SK-N-SH (cell line): ENCODE measurements at regions not wholly inside any gene's neighbourhood (a gene's known extent, or its start where the extent isn't known, plus 50 kb on each side); places are given as distances from the start of the nearest gene placed in this dataset.
"Not testable (repeated sequence)": the region's sequence is repeated elsewhere in the genome, so short reads cannot be mapped to it uniquely, and the experiment has no call there.

Experiments used
- CTCF ChIA-PET: fragments of 300-600, 350-600 bp; formaldehyde crosslinking; extraction: SDS; loops from one replicate; lab custom pipeline; 2021; lab: Yijun Ruan, JAX
- POLR2A ChIA-PET: fragments of 350-600 bp; sonication (Branson Sonifier 250); formaldehyde crosslinking; extraction: SDS; loops from one replicate; lab custom pipeline; 2020; ENCODE audit warnings: antibody characterized with exemption, inconsistent platforms; lab: Yijun Ruan, JAX
- DNase-seq: peaks from one replicate; pipeline ENCODE4 v3.0.0; 2012
- H2AFZ ChIP-seq: fragments of 200-600 bp; sonication (generic); 2 replicates; pipeline ENCODE4 v1.8.1; 2016; ENCODE audit warnings: antibody characterized with exemption, mild to moderate bottlenecking, low read depth
- H3F3A ChIP-seq: fragments of 200-600 bp; sonication (generic); replicated peaks from 2 replicates; pipeline ENCODE3; 2016; ENCODE audit warnings: antibody characterized with exemption, mild to moderate bottlenecking; ENCODE audit not compliant: insufficient read depth
- H3K27ac ChIP-seq, 2 experiments: fragments of 200-500 bp in 1 of 2; fragments of 200-600 bp in 1 of 2; sonication (Bioruptor generic) in 1 of 2; sonication (generic), shearing (Covaris generic) in 1 of 2; 2 replicates each; pipeline versions ENCODE4 v1.5.1 to v1.6.1; 2014 to 2016; ENCODE audit warnings: low read depth in 2 of 2, inconsistent platforms in 1 of 2, low read length in 1 of 2, mild to moderate bottlenecking in 1 of 2, mixed read lengths in 1 of 2
- H3K27me3 ChIP-seq: fragments of 200-600 bp; sonication (generic), shearing (Covaris generic); 2 replicates; pipeline ENCODE4 v1.6.1; 2016; ENCODE audit warnings: mixed run types; ENCODE audit not compliant: insufficient read depth
- H3K36me3 ChIP-seq, 2 experiments: fragments of 200-500 bp in 1 of 2; fragments of 200-600 bp in 1 of 2; sonication (Bioruptor generic) in 1 of 2; sonication (generic) in 1 of 2; replicated peaks in 1 of 2; 2 replicates each; pipeline versions ENCODE3 to v1.5.1; 2014 to 2016; ENCODE audit warnings: low read length in 1 of 2, mild to moderate bottlenecking in 1 of 2; ENCODE audit not compliant: insufficient read depth in 2 of 2, control insufficient read depth in 1 of 2
- H3K4me1 ChIP-seq, 2 experiments: fragments of 200-500 bp in 1 of 2; fragments of 200-600 bp in 1 of 2; sonication (Bioruptor generic) in 1 of 2; sonication (generic), shearing (Covaris generic) in 1 of 2; 2 replicates each; pipeline versions ENCODE4 v1.5.1 to v1.6.1; 2014 to 2016; ENCODE audit warnings: low read depth in 1 of 2, low read length in 1 of 2, mixed run types in 1 of 2; ENCODE audit not compliant: insufficient read depth in 2 of 2, control insufficient read depth in 1 of 2
- H3K4me2 ChIP-seq: fragments of 200-600 bp; sonication (generic), shearing (Covaris generic); 2 replicates; pipeline ENCODE4 v1.6.1; 2017; ENCODE audit warnings: mixed run types
- H3K4me3 ChIP-seq, 2 experiments: fragments of 200-500 bp in 1 of 2; fragments of 200-600 bp in 1 of 2; sonication (Bioruptor generic) in 1 of 2; sonication (generic), shearing (Covaris generic) in 1 of 2; 2 replicates each; pipeline versions ENCODE4 v1.5.1 to v1.8.1; 2014 to 2016; ENCODE audit warnings: low read depth in 2 of 2, inconsistent platforms in 1 of 2, low read length in 1 of 2, mild to moderate bottlenecking in 1 of 2, mixed read lengths in 1 of 2, moderate library complexity in 1 of 2
- H3K79me2 ChIP-seq: fragments of 200-600 bp; sonication (generic); 2 replicates; pipeline ENCODE4 v1.8.1; 2017; ENCODE audit warnings: mild to moderate bottlenecking; ENCODE audit not compliant: insufficient read depth
- H3K9ac ChIP-seq: fragments of 200-600 bp; sonication (generic); 2 replicates; pipeline ENCODE4 v1.6.1; 2017; ENCODE audit warnings: mixed run types
- H3K9me2 ChIP-seq: fragments of 200-600 bp; sonication (generic); 2 replicates; pipeline ENCODE4 v1.6.1; 2017; ENCODE audit warnings: mixed run types
- H3K9me3 ChIP-seq: fragments of 200-600 bp; sonication (generic); 2 replicates; pipeline ENCODE4 v1.6.1; 2017; ENCODE audit warnings: mixed run types, mild to moderate bottlenecking, moderate library complexity
- H4K20me1 ChIP-seq: fragments of 200-600 bp; sonication (generic); 2 replicates; pipeline ENCODE4 v1.6.1; 2017; ENCODE audit warnings: mild to moderate bottlenecking, mixed run types; ENCODE audit not compliant: insufficient read depth
- EZH2phosphoT487 ChIP-seq: fragments of 200-600 bp; sonication (generic); IDR thresholded peaks from 2 replicates; pipeline ENCODE4 v1.6.1; 2017; ENCODE audit warnings: low read depth, mixed run types, mild to moderate bottlenecking, antibody characterized with exemption, moderate library complexity, borderline replicate concordance
- FOXM1 ChIP-seq: IDR thresholded peaks from 2 replicates; pipeline ENCODE4 v1.4.0; 2012; ENCODE audit warnings: low read depth, mild to moderate bottlenecking
- GABPA ChIP-seq: IDR thresholded peaks from 2 replicates; pipeline ENCODE4 v1.4.0; 2012; ENCODE audit warnings: low read depth, mild to moderate bottlenecking
- GATA2 ChIP-seq: sonication (generic); formaldehyde crosslinking; IDR thresholded peaks from 2 replicates; pipeline ENCODE4 v1.5.0; 2020; ENCODE audit warnings: mild to moderate bottlenecking, missing genetic modification reagents
- MEF2A ChIP-seq: IDR thresholded peaks from 2 replicates; pipeline ENCODE4 v1.4.0; 2012; ENCODE audit warnings: low read depth, borderline replicate concordance
- MXI1 ChIP-seq: IDR thresholded peaks from 2 replicates; pipeline ENCODE4 v1.6.1; 2012; ENCODE audit warnings: mild to moderate bottlenecking, low read depth, low read length, improper control_type of control experiment
- NRF1 ChIP-seq: IDR thresholded peaks from 2 replicates; pipeline ENCODE4 v1.6.1; 2012; ENCODE audit warnings: low read depth, mild to moderate bottlenecking, low read length
- PBX3 ChIP-seq: IDR thresholded peaks from 2 replicates; pipeline ENCODE4; 2012
- POLR2AphosphoS5 ChIP-seq: IDR thresholded peaks from 2 replicates; pipeline ENCODE4 v1.6.1; 2012; ENCODE audit warnings: low read depth, low read length
- SIN3A ChIP-seq: IDR thresholded peaks from 2 replicates; pipeline ENCODE4 v1.6.1; 2012; ENCODE audit warnings: low read depth, mild to moderate bottlenecking, low read length, moderate library complexity, borderline replicate concordance
- TCF12 ChIP-seq: IDR thresholded peaks from 2 replicates; pipeline ENCODE4 v1.4.0; 2012
- TEAD4 ChIP-seq: IDR thresholded peaks from 2 replicates; pipeline ENCODE4 v1.4.0; 2012; ENCODE audit warnings: mild to moderate bottlenecking, borderline replicate concordance; ENCODE audit not compliant: insufficient read depth
- WGBS: methylation state at CpG from one replicate; pipeline ENCODE4 v1.1.6; 2017; ENCODE audit warnings: low lambda C conversion rate; 5-methylcytosine and 5-hydroxymethylcytosine counted together

GRCh38 chr4:31748382-31748781 lies 1028.2 kb downstream of the PCDH7 start:
- no peaks in the 10 kb centered on the region for H3K79me2 ChIP-seq
- no peaks in the 10 kb centered on the region for H3K27me3 ChIP-seq
- no peaks in the 10 kb centered on the region for H4K20me1 ChIP-seq
- no peaks in the 10 kb centered on the region for H3K9me3 ChIP-seq
- TF ChIP-seq TEAD4 (no peak), MXI1 (no peak)
- TF ChIP-seq, all 33 proteins: peak for 0
- Histone ChIP-seq H3K4me2 (no peak overlapping the region), H3F3A (no peaks in the 10 kb centered on the region), H3K4me1 (no peaks in the 10 kb centered on the region), H3K9me2 (peaks cover 2% of the 10 kb centered on the region; the same call in 1 of the 2 replicates), H3K27ac (no peak overlapping the region), H2AFZ (no peak overlapping the region), H3K9ac (no peak overlapping the region), H3K4me3 (no peak overlapping the region), H3K36me3 (no peaks in the 10 kb centered on the region)
- POLR2A ChIA-PET, result no interaction called here
- CTCF ChIA-PET, result no interaction called here
- DNase-seq, result no peak
- WGBS, result no CpG with 5 or more reads among the region's 3 CpGs

- H3K36me3 ChIP-seq, H3K9ac ChIP-seq, H4K20me1 ChIP-seq, H3K9me3 ChIP-seq, CTCF ChIA-PET, DNase-seq, H2AFZ ChIP-seq, H3K79me2 ChIP-seq, POLR2A ChIA-PET, H3K4me3 ChIP-seq, H3K9me2 ChIP-seq, H3K4me2 ChIP-seq, H3K27me3 ChIP-seq, H3K4me1 ChIP-seq, H3K27ac ChIP-seq, H3F3A ChIP-seq: not testable (repeated sequence)
- 0% methylated on average over 2 of the region's 2 CpGs for WGBS
These were observed 1030.4 kb downstream of the PCDH7 start for GRCh38 chr4:31750581-31750980.

- Histone ChIP-seq H3K36me3 (no peaks in the 10 kb centered on the region), H2AFZ (no peak overlapping the region), H3K27me3 (no peaks in the 10 kb centered on the region), H4K20me1 (no peaks in the 10 kb centered on the region), H3K27ac (no peak overlapping the region), H3K4me1 (no peaks in the 10 kb centered on the region), H3F3A (no peaks in the 10 kb centered on the region), H3K79me2 (no peaks in the 10 kb centered on the region), H3K4me2 (no peak overlapping the region), H3K9ac (no peak overlapping the region), H3K9me2 (no peaks in the 10 kb centered on the region), H3K4me3 (no peak overlapping the region), H3K9me3 (no peaks in the 10 kb centered on the region)
- ChIA-PET POLR2A (no interaction called here), CTCF (no interaction called here)
- DNase-seq, result no peak
- TF ChIP-seq TCF12 (no peak), PBX3 (no peak), SIN3A (no peak), EZH2phosphoT487 (no peak), NRF1 (no peak), GATA2 (CRISPR knock-in tag) (no peak), TEAD4 (no peak), POLR2AphosphoS5 (no peak), FOXM1 (no peak), GABPA (no peak), MEF2A (no peak)
- WGBS, result 2% methylated on average over 4 of the region's 4 CpGs
These were observed 1035.6 kb downstream of the PCDH7 start for GRCh38 chr4:31755751-31756150.
